ENCODE measurements at regions not wholly inside any gene's neighbourhood (a gene's known extent, or its start where the extent isn't known, plus 50 kb on each side); places are given as distances from the start of the nearest gene placed in this dataset.
A peak's percentile ranks its signal among the peaks of the same experiment; 100 is the strongest.

DNA sequence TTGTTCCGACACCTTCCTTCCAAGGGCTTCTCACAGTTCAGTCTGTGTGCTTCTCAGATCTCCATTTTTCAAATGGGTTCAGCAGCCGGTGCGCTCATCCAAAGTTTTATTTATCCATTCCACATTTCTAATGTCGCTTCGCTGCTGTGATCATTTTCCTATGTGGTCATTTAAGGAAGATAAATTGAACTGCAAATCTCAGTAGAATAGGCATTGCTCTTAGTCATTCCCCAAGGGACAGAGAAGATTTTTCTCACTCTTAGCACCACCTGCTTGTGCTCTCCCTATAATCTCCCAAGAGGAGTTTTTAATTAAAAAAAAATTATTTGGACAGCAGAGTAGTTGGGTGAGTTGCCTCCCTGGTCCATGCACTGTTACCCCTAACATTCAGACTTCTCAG, 278.9 kb upstream of the GATB start:
- CTCF ChIA-PET = no interaction called here
- POLR2A ChIA-PET = no interaction called here
- Histone ChIP-seq H3K27me3 (ENCODE audit: control insufficient read depth, insufficient read depth, low read length) (no peaks in the 10 kb centered on the region), H3K9me3 (ENCODE audit: control insufficient read depth, insufficient read depth, low read length) (no peaks in the 10 kb centered on the region), H3K27ac (ENCODE audit: low read depth, low read length) (peak overlapping the region; percentile 80), H3K4me3 (ENCODE audit: low read depth, low read length) (no peak overlapping the region)
- TF ChIP-seq, protein P1, sequence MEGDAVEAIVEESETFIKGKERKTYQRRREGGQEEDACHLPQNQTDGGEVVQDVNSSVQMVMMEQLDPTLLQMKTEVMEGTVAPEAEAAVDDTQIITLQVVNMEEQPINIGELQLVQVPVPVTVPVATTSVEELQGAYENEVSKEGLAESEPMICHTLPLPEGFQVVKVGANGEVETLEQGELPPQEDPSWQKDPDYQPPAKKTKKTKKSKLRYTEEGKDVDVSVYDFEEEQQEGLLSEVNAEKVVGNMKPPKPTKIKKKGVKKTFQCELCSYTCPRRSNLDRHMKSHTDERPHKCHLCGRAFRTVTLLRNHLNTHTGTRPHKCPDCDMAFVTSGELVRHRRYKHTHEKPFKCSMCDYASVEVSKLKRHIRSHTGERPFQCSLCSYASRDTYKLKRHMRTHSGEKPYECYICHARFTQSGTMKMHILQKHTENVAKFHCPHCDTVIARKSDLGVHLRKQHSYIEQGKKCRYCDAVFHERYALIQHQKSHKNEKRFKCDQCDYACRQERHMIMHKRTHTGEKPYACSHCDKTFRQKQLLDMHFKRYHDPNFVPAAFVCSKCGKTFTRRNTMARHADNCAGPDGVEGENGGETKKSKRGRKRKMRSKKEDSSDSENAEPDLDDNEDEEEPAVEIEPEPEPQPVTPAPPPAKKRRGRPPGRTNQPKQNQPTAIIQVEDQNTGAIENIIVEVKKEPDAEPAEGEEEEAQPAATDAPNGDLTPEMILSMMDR (IDR thresholded peaks at IDR 0.05; ENCODE audit: low read depth, low read length) = no peak
- no peak for DNase-seq (ENCODE audit: low read depth, low spot score)

DNA sequence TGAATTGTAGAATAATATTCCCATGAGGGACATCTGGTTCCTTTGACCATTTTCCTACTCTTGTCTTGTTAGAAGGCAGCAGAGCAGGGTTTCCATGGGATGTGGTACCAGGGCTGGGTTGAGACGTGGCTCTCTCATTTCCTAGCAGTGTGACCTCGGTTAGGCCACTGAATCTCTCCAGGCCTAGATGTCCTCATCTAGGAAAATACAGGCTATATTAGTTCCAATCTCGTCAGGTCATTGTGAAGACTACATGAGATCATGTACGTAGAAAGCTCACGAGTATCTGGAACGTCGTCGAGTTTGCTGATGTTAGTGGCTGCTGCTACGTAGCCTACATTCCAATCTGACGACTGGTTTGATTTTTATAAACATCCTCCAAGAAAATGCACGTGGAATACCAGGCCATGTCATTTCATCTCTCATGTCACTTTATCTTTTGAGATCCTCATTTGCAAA, 278.2 kb upstream of the GATB start:
- DNase-seq (ENCODE audit: low read depth, low spot score) = peak; percentile 89
- no peaks in the 10 kb centered on the region for H3K27me3 ChIP-seq (ENCODE audit: control insufficient read depth, insufficient read depth, low read length)
- H3K27ac ChIP-seq (ENCODE audit: low read depth, low read length) = peak overlapping the region; percentile 96
- TF ChIP-seq, protein P1 (IDR thresholded peaks at IDR 0.05; ENCODE audit: low read depth, low read length) = no peak
- ChIA-PET POLR2A (no interaction called here), CTCF (no interaction called here)
- H3K9me3 ChIP-seq (ENCODE audit: control insufficient read depth, insufficient read depth, low read length) = no peaks in the 10 kb centered on the region
- no peak overlapping the region for H3K4me3 ChIP-seq (ENCODE audit: low read depth, low read length)

DNA sequence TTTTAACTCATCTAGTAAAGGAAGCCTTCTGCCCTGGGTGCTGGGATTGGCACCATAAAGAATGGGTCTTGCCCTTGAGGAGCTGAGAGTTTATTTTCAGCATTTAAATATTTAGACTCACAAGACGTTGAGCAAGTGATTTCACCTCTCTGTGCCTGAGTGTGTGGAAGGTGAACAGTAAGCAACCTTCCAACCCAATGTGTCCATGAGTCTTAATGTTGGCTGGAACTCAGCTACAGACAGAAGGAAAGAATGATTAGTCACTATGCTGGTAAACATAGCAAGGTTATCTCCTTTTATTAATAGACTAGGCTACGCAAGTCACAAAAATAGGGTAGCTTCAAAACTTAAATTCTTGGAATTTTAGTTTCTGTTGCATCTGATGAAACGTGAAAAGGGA, 277.4 kb upstream of the GATB start:
- Histone ChIP-seq H3K4me3 (ENCODE audit: low read depth, low read length) (no peak overlapping the region), H3K27me3 (ENCODE audit: control insufficient read depth, insufficient read depth, low read length) (no peaks in the 10 kb centered on the region), H3K9me3 (ENCODE audit: control insufficient read depth, insufficient read depth, low read length) (no peaks in the 10 kb centered on the region), H3K27ac (ENCODE audit: low read depth, low read length) (peak overlapping the region; percentile 72)
- ChIA-PET POLR2A (interaction anchor here (1.4 kb wide), 1 partner anchor 68 kb away, joined by 3 read pairs; no protein-coding TSS in a partner anchor), CTCF (no interaction called here)
- peak; percentile 64 for DNase-seq (ENCODE audit: low read depth, low spot score)
- TF ChIP-seq, protein P1 (IDR thresholded peaks at IDR 0.05; ENCODE audit: low read depth, low read length) = no peak

DNA sequence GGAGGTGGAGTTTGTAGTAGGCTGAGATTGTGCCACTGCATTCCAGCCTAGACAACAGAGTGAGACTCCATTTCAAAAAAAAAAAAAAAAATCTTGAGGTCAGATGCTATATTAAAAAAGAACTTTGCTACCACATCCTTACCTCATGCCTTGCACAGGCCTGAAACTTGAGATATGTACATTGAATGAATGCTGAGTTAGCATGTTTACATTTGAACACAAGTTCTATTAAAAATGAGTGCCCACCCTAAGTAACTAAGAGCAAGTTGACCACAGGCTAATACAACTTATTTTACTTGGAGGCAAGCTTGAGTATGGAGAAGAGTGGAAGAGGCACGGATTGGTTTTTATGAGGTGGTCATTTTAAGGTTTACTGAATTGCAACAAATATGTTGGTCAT, 276.6 kb upstream of the GATB start:
- no peak for DNase-seq (ENCODE audit: low read depth, low spot score)
- ChIA-PET POLR2A (interaction anchor here (1.4 kb wide), 1 partner anchor 69 kb away, joined by 3 read pairs; no protein-coding TSS in a partner anchor), CTCF (interaction anchor here (0.7 kb wide), 1 partner anchor 136 kb away, joined by 3 read pairs; no protein-coding TSS in a partner anchor)
- no peak overlapping the region for H3K27ac ChIP-seq (ENCODE audit: low read depth, low read length)
- no peaks in the 10 kb centered on the region for H3K27me3 ChIP-seq (ENCODE audit: control insufficient read depth, insufficient read depth, low read length)
- TF ChIP-seq, protein P1 (IDR thresholded peaks at IDR 0.05; ENCODE audit: low read depth, low read length) = no peak
- H3K9me3 ChIP-seq (ENCODE audit: control insufficient read depth, insufficient read depth, low read length) = no peaks in the 10 kb centered on the region
- H3K4me3 ChIP-seq (ENCODE audit: low read depth, low read length) = no peak overlapping the region

DNA sequence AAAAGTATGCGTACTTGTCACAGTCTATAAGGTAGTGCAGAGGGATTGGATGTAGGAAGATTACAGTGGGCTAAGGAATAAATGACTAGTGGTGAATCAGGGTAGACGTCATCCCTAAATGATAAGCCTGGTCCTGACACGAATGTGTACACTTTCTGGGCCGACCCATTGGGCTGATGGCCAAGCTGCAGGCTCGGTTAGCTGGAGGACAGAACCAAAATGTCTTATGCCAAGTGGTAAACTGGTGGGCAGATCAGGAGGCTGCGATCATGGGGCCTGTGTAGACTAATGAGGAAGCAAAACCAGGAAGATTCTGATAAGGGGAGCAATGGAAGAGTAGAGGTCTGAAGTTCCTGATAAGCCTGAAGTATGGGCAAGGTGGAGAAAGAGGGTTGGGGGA, 272.8 kb upstream of the GATB start:
- ChIA-PET POLR2A (no interaction called here), CTCF (interaction anchor here (0.6 kb wide), 2 partner anchors 13 to 391 kb away, joined by 4 read pairs; no protein-coding TSS in a partner anchor)
- H3K4me3 ChIP-seq (ENCODE audit: low read depth, low read length) = no peak overlapping the region
- no peaks in the 10 kb centered on the region for H3K9me3 ChIP-seq (ENCODE audit: control insufficient read depth, insufficient read depth, low read length)
- TF ChIP-seq, protein P1 (IDR thresholded peaks at IDR 0.05; ENCODE audit: low read depth, low read length) = no peak
- no peak overlapping the region for H3K27ac ChIP-seq (ENCODE audit: low read depth, low read length)
- no peaks in the 10 kb centered on the region for H3K27me3 ChIP-seq (ENCODE audit: control insufficient read depth, insufficient read depth, low read length)
- DNase-seq (ENCODE audit: low read depth, low spot score) = no peak

Data from AG04450 (cell line).